ENCODE measurements at regions not wholly inside any gene's neighbourhood (a gene's known extent, or its start where the extent isn't known, plus 50 kb on each side); places are given as distances from the start of the nearest gene placed in this dataset.

GRCh38 chr3:137469263-137469662 is 294.9 kb upstream of the SOX14 start:
- intact Hi-C loops (cut with DNase I) = no loop called here
- Histone ChIP-seq H3K27me3 (peaks cover 0 to 3% (median 0%) of the 10 kb centered on the region in 9 donors), H3K36me3 (no peaks in the 10 kb centered on the region), H3K4me1 (no peaks in the 10 kb centered on the region), H3K4me3 (no peak overlapping the region), H3K27ac (no peak overlapping the region), H3K9me3 (no peaks in the 10 kb centered on the region)
- DNase-seq (no peak), ATAC-seq (no peak)
- no peak for TF ChIP-seq POLR2A (IDR thresholded peaks at IDR 0.05)
- TF ChIP-seq, protein P1, sequence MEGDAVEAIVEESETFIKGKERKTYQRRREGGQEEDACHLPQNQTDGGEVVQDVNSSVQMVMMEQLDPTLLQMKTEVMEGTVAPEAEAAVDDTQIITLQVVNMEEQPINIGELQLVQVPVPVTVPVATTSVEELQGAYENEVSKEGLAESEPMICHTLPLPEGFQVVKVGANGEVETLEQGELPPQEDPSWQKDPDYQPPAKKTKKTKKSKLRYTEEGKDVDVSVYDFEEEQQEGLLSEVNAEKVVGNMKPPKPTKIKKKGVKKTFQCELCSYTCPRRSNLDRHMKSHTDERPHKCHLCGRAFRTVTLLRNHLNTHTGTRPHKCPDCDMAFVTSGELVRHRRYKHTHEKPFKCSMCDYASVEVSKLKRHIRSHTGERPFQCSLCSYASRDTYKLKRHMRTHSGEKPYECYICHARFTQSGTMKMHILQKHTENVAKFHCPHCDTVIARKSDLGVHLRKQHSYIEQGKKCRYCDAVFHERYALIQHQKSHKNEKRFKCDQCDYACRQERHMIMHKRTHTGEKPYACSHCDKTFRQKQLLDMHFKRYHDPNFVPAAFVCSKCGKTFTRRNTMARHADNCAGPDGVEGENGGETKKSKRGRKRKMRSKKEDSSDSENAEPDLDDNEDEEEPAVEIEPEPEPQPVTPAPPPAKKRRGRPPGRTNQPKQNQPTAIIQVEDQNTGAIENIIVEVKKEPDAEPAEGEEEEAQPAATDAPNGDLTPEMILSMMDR (IDR thresholded peaks at IDR 0.05) = no peak

GRCh38 chr3:137471130-137471529 is 293.0 kb upstream of the SOX14 start:
- 61 to 73% (median 71%) methylated on average over 4 of the region's 4 CpGs for WGBS, 4 donors

GRCh38 chr3:137471558-137472204 is 292.4 kb upstream of the SOX14 start:
- TF ChIP-seq, protein P1 (IDR thresholded peaks at IDR 0.05) = no peak
- TF ChIP-seq POLR2A (IDR thresholded peaks at IDR 0.05) = no peak
- no peak for ATAC-seq

More at GRCh38 chr3:137471130-137471529, 293.0 kb upstream of the SOX14 start:
- no peak for DNase-seq
- no peaks in the 10 kb centered on the region for H3K9me3 ChIP-seq
- no peaks in the 10 kb centered on the region for H3K36me3 ChIP-seq
- H3K4me3 ChIP-seq = no peak overlapping the region
- no peaks in the 10 kb centered on the region for H3K27me3 ChIP-seq
- intact Hi-C loops (cut with DNase I) = no loop called here
- ATAC-seq = no peak
- H3K4me1 ChIP-seq = no peaks in the 10 kb centered on the region
- H3K27ac ChIP-seq = no peak overlapping the region
- no peak for TF ChIP-seq POLR2A (IDR thresholded peaks at IDR 0.05)
- TF ChIP-seq, protein P1 (IDR thresholded peaks at IDR 0.05) = no peak

DNA sequence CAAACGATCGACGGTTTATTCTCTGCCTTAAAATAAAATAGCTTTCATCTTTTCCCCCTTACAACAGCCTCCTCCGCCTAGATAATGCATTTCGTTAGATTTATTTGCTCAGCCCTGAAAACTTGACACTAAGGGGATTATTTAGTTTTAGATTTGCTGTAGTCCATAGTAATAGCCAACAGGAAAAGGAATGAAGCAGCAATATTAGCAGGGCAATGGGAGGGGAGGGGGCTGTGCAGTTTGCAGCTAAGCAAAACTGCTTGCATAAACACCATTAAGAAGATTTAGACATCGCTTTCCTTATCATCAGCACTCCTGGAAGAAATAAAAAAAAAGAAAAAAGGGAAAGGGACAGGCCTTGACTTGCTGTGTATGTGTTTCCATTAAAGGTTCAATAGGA is 286.5 kb upstream of the SOX14 start:
- H3K36me3 ChIP-seq = no peaks in the 10 kb centered on the region
- H3K4me1 ChIP-seq = no peaks in the 10 kb centered on the region
- H3K27ac ChIP-seq = no peak overlapping the region
- peaks cover 0 to 13% (median 4%) of the 10 kb centered on the region in 12 donors for H3K9me3 ChIP-seq
- intact Hi-C loops (cut with DNase I) = no loop called here
- 75 to 81% (median 77%) methylated on average over 6 of the region's 6 CpGs for WGBS, 4 donors
- TF ChIP-seq, protein P1 (IDR thresholded peaks at IDR 0.05) = no peak
- TF ChIP-seq POLR2A (IDR thresholded peaks at IDR 0.05) = no peak
- DNase-seq (no peak), ATAC-seq (no peak)
- no peaks in the 10 kb centered on the region for H3K27me3 ChIP-seq
- H3K4me3 ChIP-seq = no peak overlapping the region

More at GRCh38 chr3:137471558-137472204, 292.4 kb upstream of the SOX14 start:
- Histone ChIP-seq H3K4me1 (no peaks in the 10 kb centered on the region), H3K9me3 (no peaks in the 10 kb centered on the region), H3K4me3 (no peak overlapping the region), H3K27me3 (no peaks in the 10 kb centered on the region), H3K36me3 (no peaks in the 10 kb centered on the region), H3K27ac (no peak overlapping the region)
- DNase-seq = no peak
- intact Hi-C loops (cut with DNase I) = no loop called here
- WGBS, 4 donors = 42 to 55% (median 46%) methylated on average over 5 of the region's 5 CpGs
